Stimulated activated naive CD8-positive, alpha-beta T cell treated with anti-CD3 and anti-CD28 coated beads, Interleukin-15, Interleukin-2, amounts not matched to agents 100 U/mL and 50 U/mL, for 24 hours (primary cell): ENCODE measurements at regions not wholly inside any gene's neighbourhood (a gene's known extent, or its start where the extent isn't known, plus 50 kb on each side); places are given as distances from the start of the nearest gene placed in this dataset.

Experiments
- ATAC-seq: fragments of 150-1000 bp; cut with Tn5 transposase; one replicate; pipeline ENCODE4 v1.10.0; 2021
- DNase-seq: peaks from one replicate; pipeline ENCODE4 v3.0.0; 2021

DNA sequence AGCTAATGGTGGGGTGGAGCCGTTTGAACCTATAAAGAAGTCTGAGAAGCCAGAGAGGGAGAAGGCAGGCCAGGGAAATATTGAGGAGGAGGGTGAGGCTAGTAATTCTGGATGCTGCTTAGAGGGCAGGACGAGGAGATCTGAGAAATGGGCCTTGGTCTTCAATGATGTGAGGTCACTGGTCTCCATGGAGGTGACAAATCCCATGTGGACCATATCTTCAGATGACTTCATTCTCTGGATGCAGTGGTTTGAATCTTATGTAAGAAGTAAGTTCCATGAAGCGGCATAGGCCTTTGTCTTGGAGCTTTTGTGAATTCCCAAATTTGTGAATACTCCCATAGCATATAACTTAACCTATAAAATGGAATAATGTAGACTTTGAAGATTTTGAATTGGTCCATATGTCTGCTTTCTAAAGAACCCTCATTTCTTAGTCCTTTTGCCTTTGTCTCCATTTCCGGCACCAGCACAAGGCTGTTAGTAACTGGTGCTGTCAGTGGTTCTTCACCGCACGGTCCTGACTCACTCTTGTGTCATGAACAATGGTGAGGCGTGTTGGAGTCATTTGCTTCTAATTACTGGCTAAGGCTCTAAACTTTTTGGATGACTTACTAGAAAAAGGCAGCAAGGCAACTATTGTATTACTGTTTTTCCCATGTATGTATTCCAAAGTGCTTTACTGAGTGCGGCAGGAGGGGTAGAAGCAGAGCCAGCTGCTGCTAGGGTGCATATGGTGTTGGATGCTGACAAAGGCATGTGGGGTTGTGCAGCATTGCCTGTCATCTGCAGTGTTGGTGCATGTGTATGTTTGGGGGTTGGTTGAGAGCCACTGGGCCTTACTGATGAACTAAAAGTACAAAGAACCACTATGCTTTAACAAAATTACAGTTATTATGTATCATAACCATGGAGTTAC lies 279.3 kb upstream of the C2CD4B start:
- no peak for DNase-seq
- ATAC-seq: no peak

DNA sequence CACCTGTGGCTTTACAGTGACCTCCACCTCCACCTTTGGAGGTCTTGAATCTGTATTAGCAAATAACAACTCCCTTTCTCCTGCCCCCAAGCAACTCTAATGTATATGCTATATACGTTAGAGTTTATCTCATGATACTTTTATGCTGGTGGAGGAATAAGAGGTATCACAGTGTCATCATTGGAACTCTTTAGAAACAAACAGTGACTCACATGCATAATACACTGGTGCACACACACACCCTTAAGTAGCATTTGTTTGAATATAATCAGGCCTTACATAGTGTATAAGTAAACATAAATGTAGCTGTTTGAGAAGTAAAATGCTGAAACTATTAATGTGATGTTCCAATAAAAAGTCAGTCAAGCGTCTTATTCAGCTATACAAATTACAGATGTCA lies 280.2 kb upstream of the C2CD4B start:
- no peak for DNase-seq
- ATAC-seq: no peak

DNA sequence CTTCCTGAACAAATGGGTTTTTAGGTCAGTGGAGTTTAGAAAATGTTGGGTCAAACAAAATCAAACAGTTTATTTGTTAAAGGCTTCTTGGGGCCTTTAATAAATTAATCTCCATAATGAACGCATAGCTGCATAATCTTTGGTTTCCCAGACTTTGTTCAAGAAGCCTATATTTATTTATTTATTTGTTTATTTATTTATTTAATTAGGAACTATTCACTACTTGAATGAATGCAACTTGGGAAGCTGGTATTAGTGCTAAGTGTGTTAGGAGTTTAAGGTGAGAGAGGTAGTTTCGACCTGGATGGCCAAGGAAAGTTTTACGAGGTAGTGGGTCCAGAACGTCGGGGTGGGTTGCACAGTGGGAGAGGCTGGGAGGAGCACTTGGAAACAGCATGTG lies 281.9 kb upstream of the C2CD4B start:
- no peak for DNase-seq

DNA sequence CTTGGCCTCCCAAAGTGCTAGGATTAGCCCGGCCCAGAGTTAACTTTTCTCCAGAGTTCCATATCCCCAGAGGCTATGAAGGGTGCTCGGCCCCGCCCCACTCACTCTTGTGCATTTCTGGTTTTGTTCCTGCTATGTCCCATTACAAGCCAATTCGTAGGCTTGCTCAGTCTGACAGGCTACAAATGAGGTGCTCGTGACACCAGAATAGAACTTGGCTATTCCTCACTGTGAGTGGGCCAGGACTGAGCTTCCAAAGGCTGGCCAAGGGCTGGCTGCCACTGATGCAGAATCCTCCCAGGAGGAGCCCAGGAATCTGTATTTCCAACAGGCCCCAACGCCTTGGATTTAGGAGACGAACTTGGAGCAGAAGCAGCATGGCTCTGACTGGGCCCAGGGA lies 282.7 kb upstream of the C2CD4B start:
- no peak for DNase-seq
- no peak for ATAC-seq

More for the DNA sequence above, 281.9 kb upstream of the C2CD4B start:
- ATAC-seq: no peak

DNA sequence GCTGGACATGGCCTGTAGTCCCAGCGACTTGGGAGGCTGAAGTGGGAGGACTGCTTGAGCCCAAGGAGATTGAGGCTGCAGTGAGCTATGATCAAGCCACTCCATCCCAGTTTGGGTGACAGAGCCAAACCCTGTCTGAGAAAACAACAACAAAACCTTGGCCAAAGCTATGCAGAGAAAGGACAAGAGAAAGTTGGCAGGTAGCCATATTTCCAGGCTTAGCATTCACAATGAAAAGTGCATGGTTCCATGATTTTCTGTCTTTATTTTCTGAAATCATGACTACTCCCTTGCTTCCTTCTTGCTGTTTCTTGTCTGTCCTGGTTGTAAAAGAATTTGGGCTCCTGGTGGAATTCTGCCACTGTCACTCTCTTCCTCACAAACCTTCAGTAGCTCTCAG lies 284.6 kb upstream of the C2CD4B start:
- DNase-seq (no peak), ATAC-seq (no peak)

DNA sequence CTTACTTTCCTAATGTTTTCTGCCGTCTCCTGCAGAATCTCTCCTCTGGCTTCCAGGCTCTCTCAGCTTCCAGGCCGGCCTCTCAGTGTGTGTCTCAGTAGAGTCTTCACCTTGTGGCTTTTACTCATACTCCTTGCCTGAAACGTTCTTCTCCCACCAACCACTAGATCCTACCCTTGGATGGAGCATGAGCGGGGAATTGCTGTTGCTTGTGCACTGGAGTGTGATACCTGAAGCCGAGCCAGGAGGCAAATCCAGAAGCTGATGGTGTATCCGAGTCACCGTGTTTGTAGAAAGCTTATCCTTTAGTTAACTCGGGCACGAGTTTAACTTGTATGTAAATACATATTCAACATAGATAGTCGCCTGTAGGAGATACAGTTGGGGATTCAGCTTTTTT lies 285.0 kb upstream of the C2CD4B start:
- ATAC-seq (no peak), DNase-seq (no peak)

DNA sequence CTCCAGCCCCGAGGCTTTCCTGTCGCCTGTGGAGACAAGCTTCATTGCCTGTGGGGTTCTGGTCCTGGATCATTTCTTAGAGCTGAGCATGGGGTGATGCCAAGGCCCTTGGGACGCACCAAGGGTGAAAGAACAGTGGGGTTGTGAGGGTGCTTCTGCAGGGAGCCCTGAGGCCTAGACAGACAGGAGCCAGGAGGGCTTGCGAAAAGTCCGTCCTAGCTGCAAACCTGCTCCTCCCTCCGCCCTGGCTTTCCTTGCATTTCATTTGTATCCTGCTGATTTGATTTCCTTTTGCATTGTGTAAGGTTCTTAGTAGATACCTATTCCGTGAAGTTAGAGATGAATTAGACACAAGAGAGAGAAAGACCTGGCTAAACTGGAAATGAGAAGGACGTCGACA lies 286.9 kb upstream of the C2CD4B start:
- DNase-seq: no peak
- ATAC-seq: no peak

DNA sequence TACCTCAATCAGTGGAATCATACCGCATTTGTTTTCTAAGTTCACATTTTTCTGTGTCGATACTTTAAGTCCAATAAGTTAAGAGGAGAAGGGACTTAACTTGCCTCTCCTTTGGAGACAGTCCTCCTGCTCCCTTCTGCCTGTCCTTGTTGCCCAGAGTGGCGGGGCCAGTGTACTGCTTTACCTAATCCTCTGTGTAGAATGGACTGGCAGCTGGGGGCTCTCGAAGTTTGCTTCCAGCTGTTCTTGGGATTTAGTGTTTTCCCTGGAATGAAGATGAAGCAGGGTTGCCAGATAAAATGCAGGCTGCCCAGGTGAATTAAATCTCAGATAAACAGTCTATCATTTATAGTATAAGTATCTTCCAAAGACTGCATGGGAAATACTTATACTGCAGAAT lies 287.6 kb upstream of the C2CD4B start:
- ATAC-seq (no peak), DNase-seq (no peak)

DNA sequence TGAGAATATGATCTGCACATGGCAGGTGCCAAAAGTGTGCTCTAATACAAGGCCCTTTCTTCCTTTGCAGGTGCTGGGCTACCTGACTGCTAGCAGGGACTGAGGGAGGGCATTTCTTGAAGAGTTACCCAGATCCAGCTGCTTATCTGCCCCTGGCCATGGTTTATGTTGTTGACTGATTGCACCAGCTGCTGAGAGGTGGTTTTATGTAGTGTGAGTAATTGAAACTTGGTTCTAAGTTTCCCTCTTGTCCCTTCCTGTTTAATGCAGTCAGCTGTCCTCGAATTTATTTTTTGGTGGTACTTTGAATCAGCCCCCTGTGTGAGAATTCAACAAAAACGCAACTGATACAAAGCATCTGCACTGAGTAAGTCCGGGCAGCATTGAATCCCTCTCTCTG lies 288.3 kb upstream of the C2CD4B start:
- DNase-seq: no peak

DNA sequence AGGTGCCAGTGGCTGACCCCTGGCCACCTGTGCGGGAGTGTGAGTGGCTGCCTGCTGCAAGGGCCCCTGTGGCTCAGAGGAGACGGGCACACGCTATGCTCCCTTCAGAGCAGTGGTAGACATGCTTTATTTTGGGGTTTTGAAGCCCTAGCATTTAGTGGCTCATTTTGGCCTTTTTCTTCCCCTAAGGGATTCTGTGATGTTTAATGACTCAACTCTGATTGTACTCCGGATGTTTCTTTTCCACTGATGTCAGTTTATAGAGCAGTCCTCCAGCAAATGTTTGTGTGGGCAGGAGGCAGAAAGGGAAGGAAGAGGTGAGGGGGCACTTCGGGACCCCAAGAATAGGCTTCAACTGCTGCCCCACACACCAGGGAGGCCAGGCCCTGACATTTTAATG lies 288.9 kb upstream of the C2CD4B start:
- DNase-seq (no peak), ATAC-seq (no peak)

More for the DNA sequence above, 288.3 kb upstream of the C2CD4B start:
- no peak for ATAC-seq

DNA sequence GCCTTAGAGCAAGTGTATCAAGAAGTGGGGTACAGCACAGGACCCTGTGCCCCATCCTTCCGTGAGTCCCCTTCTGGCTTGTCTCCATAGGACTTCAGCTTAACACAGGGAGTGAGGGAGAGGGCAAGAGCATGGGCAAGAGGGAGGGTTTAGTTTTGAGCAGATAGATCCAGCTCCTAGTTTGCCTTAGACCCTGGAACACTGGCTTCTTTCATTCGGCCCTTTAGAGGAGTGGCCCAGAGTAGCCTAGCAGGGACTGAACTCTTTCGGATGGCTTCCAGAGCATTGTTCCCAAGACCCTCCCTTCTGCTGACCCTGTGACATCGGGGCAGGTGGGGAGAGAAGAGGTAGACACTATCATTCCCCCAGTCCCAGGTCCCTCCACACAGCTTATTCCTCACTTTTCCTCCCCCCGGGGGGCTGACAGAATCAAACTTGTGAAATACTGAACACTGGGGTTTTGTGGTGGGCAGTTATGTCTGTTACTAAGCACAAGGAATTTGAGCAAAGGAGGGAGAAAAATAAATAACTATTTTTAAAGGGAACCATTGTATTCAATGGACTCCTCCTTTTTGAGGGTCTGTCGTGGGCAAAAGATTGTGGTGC lies 289.6 kb upstream of the C2CD4B start:
- ATAC-seq (no peak), DNase-seq (no peak)

DNA sequence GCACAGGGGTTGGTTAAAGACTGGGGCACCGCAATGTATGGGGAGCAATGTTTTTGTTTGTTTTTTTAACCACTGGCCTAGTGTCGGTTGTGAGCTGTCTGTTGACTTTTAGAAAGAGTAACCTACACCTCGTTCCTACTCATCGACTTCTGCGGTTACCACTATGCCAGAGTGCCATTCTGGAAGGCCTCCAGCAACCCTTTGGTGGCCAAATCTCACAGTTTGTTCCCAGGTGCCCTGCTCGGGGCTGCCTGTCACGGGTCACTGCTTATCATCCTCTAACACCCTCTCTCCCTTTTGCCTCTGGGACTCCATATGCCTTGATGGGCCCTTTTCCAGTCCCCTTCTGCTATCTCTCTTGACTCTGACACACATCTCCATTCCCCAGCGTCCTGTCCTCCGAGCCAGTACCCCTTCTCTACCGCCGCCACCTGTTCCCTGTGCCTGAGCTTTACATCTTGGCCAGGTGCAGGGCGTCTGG lies 290.4 kb upstream of the C2CD4B start:
- DNase-seq (no peak), ATAC-seq (no peak)

DNA sequence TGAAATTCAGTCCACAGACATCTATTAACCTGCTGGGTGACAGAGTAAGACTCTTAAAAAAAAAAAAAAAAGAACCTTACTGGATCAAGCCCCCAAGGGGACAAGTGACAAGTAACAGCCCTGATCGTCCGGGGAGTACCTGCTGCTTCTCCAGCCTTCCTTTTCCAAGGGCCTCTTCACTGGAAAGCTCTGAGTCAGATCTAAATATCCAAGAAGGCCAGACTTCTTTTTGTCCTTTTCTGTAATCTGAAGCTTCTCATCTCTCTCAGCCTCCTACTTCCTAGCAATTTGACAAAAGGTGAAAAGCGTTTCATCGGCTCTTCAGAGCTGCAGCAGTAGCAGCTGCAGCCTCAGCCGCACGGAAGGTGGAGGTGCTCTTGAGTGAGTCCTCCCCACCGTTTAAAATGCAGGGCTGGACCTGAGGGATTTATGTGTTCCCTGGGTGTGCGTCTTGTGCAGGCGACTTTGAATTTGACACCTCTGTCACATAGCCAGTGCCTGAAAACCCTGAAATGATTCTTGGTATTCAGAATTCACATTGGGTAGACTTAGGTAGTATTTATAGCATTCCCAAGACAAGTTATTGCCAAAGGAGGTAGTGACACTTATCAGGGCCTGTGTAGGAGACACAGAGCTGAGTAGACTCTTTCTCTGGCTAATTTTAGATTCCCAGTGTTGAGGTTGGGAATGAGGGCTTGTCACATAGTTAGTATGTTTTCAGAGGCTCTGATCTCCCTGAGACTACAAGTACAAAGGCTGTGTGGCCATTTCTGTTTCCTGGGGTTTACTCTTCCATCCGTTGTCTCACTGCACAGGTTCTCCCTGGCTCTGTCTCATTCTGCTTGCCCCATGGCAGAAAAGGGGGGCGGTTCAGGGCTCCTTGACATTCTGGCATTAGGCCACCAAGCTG lies 291.2 kb upstream of the C2CD4B start:
- ATAC-seq (no peak), DNase-seq (no peak)

DNA sequence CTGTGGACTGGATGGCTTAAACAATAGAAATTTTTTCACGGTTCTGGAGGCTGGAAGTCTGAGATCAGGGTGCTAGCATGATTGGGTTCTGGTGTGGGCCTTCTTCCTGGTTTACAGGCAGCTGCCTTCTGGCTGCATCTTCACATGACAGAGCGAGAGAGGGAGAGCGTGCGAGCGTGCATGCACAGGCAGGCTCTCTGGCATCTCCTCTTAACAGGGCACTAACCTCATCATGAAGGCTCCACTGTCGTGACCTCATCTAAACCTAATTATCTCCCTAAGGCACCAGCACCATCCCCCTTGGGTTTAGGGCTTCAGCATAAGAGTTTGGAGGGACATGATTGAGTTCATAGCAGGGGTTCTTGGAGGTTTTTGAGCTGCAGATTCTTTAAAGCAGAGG lies 292.0 kb upstream of the C2CD4B start:
- no peak for DNase-seq
- no peak for ATAC-seq

DNA sequence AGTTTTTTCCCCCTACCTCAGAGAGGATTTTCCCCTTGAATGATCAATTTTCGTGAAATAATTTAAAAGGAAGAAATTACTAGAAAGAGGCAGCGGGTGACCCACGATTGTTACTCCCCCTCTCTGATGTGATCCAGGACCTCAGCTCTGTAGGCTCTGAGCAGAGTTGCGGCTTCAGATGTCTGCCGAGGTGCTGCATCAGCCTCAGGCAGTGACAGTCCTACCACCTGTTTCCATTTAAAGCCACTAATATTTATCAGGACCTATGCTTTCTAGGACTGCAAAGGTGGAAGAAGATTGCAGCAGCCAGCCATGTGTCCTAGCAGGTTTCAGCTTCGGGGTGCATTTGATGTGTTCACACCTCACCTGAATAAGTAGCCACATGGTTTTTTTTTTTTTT lies 294.8 kb upstream of the C2CD4B start:
- ATAC-seq (no peak), DNase-seq (no peak)

DNA sequence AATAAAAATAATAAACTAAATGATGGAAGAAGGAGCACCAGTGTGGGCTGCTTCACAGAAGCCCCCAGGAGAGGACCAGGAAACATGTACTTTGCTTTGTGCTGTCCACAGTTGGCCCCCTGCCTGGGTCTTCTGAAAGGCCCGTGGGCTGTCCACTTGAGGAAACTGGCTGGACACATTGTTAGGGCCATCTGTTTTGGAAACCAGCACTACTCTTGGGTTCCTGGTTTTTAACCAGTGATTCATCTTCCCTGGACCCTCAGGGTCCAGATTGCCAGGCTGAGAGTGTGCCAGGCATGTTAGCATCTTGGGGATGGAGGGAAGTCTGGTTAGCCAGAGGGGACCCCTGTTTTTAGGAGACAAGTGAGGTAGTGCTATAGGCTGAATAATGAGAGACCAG lies 297.2 kb upstream of the C2CD4B start:
- DNase-seq: no peak
- no peak for ATAC-seq

DNA sequence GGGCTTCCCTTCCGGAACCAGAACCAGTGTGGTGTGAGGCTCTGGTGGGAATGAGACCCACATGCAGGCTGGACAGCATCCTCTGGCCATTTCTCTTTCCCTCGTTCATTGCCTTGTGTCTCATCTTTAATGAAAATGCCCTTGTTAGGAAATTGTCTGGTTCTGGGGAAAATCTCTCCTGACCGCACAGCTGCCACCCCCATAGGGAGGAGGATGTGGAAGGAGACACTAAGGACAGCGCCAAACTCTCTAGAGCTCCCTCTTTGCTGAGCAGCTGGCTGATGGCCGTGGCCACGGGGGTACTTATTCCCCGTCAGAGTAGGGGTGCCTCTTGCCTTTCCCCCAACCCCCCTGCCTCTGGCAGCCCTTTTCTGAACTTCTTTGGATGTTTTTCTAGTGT lies 297.6 kb upstream of the C2CD4B start:
- no peak for ATAC-seq
- DNase-seq: no peak

DNA sequence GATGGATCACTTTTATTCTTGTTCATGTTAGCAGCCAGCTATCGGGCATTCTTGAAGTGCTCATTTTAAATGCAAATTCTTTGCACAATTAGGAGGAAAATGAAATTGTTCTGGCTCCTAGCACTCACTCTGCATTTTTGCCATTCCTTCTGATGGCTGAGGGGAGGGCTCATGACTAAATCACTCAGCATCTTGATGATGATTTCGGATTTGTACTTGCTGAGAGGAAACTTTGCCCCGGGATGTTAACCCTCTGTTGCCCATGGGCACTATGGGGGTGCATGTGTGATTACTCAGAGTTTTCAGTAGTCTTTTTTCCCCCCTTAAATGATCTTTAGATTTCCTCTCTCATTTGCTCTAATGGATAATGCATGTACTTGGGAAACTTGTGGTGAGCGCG lies 299.6 kb upstream of the C2CD4B start:
- DNase-seq (no peak), ATAC-seq (no peak)

DNA sequence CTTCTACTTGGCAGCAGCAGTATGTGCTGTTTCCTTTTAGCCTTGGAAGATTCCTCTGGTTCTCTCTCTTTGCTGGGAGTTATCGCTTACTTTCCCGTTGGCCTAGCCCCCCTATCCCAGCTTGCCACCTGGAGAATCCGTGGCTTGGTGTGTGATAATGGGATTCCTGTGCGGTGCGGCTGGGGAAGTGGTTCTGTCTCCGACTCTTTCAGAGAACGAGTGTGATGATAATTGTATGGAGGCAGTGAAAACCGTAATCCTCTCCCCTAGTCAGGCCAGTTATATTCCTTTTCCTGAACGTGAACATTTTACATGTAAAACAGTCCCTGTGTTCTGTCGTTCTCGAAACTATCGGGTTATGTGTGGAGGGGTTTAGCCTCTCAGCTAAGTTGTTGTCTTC lies 300.1 kb upstream of the C2CD4B start:
- no peak for DNase-seq
- ATAC-seq: no peak

DNA sequence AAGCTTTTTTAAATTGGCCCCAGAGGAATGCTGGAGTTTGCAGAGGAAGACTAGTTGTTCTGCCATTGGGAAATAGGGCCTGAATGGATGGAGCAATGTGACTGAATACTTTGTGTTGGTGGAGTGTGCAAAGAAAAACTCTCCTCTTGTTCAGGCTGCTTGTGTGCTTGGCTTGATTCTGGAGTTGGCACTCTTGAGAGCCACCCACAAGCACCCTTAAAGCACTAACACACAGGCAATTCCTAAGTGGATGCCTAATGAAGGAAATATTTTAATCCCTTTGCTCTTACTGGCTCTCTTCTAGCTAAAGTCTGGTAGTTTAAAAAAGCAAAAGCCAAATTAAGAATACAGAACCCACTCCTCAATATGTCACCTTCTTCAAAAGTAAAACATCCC lies 304.4 kb upstream of the C2CD4B start:
- ATAC-seq: no peak
- no peak for DNase-seq

DNA sequence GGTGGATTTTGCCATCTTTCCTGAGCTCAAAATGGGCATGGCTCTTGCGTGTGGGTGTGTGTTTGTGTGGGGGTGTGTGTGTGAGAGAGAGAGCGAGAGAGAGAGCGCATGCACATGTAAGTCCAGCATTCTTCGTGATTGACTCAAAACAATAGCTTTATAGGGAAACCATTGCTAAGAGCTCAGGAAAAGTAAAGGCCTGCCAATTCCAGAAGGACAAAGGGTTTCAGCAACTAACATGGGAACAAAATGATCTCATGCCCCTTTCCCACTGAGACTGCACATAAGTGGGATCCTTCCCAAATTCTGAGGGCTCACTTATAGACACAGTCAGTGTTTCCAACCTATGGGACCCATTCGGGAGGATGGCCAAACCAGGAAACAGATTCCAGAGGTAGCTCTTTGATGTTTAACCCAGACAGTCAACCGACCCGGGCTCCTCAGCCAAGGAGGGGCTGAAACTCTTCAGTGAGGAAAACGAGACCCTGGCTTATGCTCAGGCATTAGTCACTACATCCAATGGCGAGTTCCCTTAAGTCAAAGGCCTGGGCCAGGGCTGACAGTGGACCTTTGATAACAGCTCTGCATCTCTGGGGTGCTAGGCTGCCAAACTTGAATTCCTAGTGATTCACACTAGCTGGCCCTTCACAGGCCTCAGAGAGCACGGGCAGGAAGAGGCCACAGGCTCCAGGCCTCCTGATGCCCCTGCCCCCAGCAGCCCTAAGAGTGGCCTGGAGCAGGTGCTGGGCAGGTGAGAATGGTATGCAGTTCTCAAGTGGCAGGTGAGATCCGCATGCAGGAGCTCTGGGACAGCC lies 305.0 kb upstream of the C2CD4B start:
- no peak for ATAC-seq

More for the DNA sequence above, 305.0 kb upstream of the C2CD4B start:
- no peak for DNase-seq
